ENCODE measurements at regions not wholly inside any gene's neighbourhood (a gene's known extent, or its start where the extent isn't known, plus 50 kb on each side); places are given as distances from the start of the nearest gene placed in this dataset.

DNA sequence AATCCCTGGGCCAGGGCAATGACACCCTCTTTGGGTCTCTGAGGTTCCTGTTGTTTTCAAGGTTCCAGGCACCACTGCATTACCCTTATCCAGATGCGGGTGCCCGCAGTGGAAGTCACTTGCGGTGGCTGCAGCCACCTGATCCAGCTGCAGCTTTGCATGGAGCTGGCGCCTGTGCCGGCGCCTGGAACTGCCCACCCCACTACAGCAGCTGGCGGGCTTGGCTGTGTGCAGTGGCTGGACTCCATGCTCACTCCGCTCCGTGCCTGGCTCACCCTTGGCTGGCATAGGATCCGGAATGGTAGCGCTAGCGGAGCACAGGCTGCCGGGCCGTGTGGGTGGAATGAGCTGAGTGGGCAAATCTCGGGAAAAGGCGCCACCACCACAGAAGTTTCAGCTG, 832.6 kb upstream of the CADM2 start:
- H3K36me3 ChIP-seq (ENCODE audit: control insufficient read depth in 4 of 4, insufficient read depth in 3 of 4, low read depth in 1 of 4, low read length in 3 of 4), result no peaks in the 10 kb centered on the region
- H3K27me3 ChIP-seq (ENCODE audit: control insufficient read depth in 4 of 4, insufficient read depth in 4 of 4, low read length in 3 of 4), result no peaks in the 10 kb centered on the region
- TF ChIP-seq HNF4G (IDR thresholded peaks at IDR 0.05), result no peak
- TF ChIP-seq SP1 (IDR thresholded peaks at IDR 0.05), result no peak
- TF ChIP-seq EGR1 (IDR thresholded peaks at IDR 0.05; ENCODE audit: low read depth in 2 of 2), result no peak
- no peak overlapping the region for H3K27ac ChIP-seq (ENCODE audit: low read depth in 1 of 2, low read length in 2 of 2)
- 93% methylated on average over 16 of the region's 16 CpGs for WGBS
- H3K9ac ChIP-seq (ENCODE audit: low read depth in 1 of 2, low read length in 2 of 2), result no peak overlapping the region
- H3K9me3 ChIP-seq (ENCODE audit: control insufficient read depth in 4 of 4, low read length in 3 of 4), result peaks cover 0 to 6% (median 1%) of the 10 kb centered on the region in 4 donors
- no peaks in the 10 kb centered on the region for H3K4me1 ChIP-seq (ENCODE audit: control insufficient read depth in 4 of 4, insufficient read depth in 4 of 4, low read length in 3 of 4)
- no peak overlapping the region for H3K4me3 ChIP-seq (ENCODE audit: low read depth in 1 of 3, low read length in 3 of 3)
- DNase-seq (ENCODE audit: low spot score), result no peak

DNA sequence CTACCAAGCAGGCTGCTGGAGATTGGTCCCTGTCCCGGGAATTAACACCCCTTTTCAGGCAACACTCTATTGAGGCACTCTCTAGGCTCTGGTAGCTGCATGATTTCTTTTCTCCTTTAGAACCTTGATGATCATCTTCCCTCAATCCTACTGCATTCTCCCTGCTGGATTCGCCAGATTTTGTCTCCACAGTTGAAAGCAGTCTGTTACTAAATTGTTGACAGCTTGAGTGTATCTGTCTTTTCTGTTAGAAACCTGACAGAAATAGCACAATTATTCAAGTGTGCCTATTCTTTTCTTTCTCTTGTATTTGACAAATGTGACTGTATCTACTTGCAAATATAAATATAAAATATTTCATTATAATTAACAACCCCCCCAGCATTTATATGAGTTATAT, 830.8 kb upstream of the CADM2 start:
- H3K27me3 ChIP-seq (ENCODE audit: control insufficient read depth in 4 of 4, insufficient read depth in 4 of 4, low read length in 3 of 4), result no peaks in the 10 kb centered on the region
- no peak for DNase-seq (ENCODE audit: low spot score)
- no peaks in the 10 kb centered on the region for H3K36me3 ChIP-seq (ENCODE audit: control insufficient read depth in 4 of 4, insufficient read depth in 3 of 4, low read depth in 1 of 4, low read length in 3 of 4)
- H3K9ac ChIP-seq (ENCODE audit: low read depth in 1 of 2, low read length in 2 of 2), result no peak overlapping the region
- TF ChIP-seq, protein P1, sequence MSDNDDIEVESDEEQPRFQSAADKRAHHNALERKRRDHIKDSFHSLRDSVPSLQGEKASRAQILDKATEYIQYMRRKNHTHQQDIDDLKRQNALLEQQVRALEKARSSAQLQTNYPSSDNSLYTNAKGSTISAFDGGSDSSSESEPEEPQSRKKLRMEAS (IDR thresholded peaks at IDR 0.05), result no peak
- TF ChIP-seq, protein P2, sequence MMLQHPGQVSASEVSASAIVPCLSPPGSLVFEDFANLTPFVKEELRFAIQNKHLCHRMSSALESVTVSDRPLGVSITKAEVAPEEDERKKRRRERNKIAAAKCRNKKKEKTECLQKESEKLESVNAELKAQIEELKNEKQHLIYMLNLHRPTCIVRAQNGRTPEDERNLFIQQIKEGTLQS (IDR thresholded peaks at IDR 0.05), result no peak
- TF ChIP-seq YY1 (IDR thresholded peaks at IDR 0.05), result no peak
- no peak overlapping the region for H3K27ac ChIP-seq (ENCODE audit: low read depth in 1 of 2, low read length in 2 of 2)
- WGBS, result 60% methylated on average over 2 of the region's 2 CpGs
- H3K4me3 ChIP-seq (ENCODE audit: low read depth in 1 of 3, low read length in 3 of 3), result no peak overlapping the region
- H3K9me3 ChIP-seq (ENCODE audit: control insufficient read depth in 4 of 4, low read length in 3 of 4), result peaks cover 0 to 6% (median 1%) of the 10 kb centered on the region in 4 donors
- H3K4me1 ChIP-seq (ENCODE audit: control insufficient read depth in 4 of 4, insufficient read depth in 4 of 4, low read length in 3 of 4), result no peaks in the 10 kb centered on the region

DNA sequence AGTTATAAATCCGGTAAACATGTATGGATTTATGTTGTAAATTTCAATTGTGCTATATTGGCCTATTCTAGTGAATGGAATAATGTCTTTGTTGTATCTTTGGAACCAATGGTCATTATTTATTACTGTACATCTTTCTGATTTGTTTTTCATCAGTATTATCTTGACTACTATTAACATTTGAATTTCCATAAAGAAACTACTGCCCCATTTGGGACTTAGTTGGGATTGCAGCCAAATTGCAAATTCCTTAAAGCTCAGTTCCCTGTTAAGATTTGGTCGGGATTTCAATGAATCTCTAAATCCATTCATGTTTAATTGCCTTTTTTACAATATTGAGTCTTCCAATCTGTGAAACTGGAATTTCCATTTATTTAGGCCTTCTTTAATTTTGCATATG, 822.4 kb upstream of the CADM2 start:
- DNase-seq (ENCODE audit: low spot score), result no peak
- no peak overlapping the region for H3K9ac ChIP-seq (ENCODE audit: low read depth in 1 of 2, low read length in 2 of 2)
- WGBS, result 60% methylated on average over 2 of the region's 2 CpGs

More for the DNA sequence above, 822.4 kb upstream of the CADM2 start:
- Histone ChIP-seq H3K36me3 (ENCODE audit: control insufficient read depth in 4 of 4, insufficient read depth in 3 of 4, low read depth in 1 of 4, low read length in 3 of 4) (no peaks in the 10 kb centered on the region), H3K27ac (ENCODE audit: low read depth in 1 of 2, low read length in 2 of 2) (no peak overlapping the region), H3K4me3 (ENCODE audit: low read depth in 1 of 3, low read length in 3 of 3) (no peak overlapping the region), H3K9me3 (ENCODE audit: control insufficient read depth in 4 of 4, low read length in 3 of 4) (no peaks in the 10 kb centered on the region), H3K27me3 (ENCODE audit: control insufficient read depth in 4 of 4, insufficient read depth in 4 of 4, low read length in 3 of 4) (no peaks in the 10 kb centered on the region), H3K4me1 (ENCODE audit: control insufficient read depth in 4 of 4, insufficient read depth in 4 of 4, low read length in 3 of 4) (no peaks in the 10 kb centered on the region)
- TF ChIP-seq, protein P3, sequence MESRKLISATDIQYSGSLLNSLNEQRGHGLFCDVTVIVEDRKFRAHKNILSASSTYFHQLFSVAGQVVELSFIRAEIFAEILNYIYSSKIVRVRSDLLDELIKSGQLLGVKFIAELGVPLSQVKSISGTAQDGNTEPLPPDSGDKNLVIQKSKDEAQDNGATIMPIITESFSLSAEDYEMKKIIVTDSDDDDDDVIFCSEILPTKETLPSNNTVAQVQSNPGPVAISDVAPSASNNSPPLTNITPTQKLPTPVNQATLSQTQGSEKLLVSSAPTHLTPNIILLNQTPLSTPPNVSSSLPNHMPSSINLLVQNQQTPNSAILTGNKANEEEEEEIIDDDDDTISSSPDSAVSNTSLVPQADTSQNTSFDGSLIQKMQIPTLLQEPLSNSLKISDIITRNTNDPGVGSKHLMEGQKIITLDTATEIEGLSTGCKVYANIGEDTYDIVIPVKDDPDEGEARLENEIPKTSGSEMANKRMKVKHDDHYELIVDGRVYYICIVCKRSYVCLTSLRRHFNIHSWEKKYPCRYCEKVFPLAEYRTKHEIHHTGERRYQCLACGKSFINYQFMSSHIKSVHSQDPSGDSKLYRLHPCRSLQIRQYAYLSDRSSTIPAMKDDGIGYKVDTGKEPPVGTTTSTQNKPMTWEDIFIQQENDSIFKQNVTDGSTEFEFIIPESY (IDR thresholded peaks at IDR 0.05), result no peak
- TF ChIP-seq, protein P2 (IDR thresholded peaks at IDR 0.05), result no peak
- TF ChIP-seq, protein P1 (IDR thresholded peaks at IDR 0.05), result no peak
- TF ChIP-seq RXRA (IDR thresholded peaks at IDR 0.05) (no peak), EGR1 (IDR thresholded peaks at IDR 0.05; ENCODE audit: low read depth in 2 of 2) (no peak), FOXA2 (IDR thresholded peaks at IDR 0.05) (no peak), YY1 (IDR thresholded peaks at IDR 0.05) (no peak), GABPA (IDR thresholded peaks at IDR 0.05 in 1 of 2, conservative IDR thresholded peaks at IDR 0.05 in 1 of 2) (no peak), RAD21 (IDR thresholded peaks at IDR 0.05) (no peak)
- TF ChIP-seq, protein P4, sequence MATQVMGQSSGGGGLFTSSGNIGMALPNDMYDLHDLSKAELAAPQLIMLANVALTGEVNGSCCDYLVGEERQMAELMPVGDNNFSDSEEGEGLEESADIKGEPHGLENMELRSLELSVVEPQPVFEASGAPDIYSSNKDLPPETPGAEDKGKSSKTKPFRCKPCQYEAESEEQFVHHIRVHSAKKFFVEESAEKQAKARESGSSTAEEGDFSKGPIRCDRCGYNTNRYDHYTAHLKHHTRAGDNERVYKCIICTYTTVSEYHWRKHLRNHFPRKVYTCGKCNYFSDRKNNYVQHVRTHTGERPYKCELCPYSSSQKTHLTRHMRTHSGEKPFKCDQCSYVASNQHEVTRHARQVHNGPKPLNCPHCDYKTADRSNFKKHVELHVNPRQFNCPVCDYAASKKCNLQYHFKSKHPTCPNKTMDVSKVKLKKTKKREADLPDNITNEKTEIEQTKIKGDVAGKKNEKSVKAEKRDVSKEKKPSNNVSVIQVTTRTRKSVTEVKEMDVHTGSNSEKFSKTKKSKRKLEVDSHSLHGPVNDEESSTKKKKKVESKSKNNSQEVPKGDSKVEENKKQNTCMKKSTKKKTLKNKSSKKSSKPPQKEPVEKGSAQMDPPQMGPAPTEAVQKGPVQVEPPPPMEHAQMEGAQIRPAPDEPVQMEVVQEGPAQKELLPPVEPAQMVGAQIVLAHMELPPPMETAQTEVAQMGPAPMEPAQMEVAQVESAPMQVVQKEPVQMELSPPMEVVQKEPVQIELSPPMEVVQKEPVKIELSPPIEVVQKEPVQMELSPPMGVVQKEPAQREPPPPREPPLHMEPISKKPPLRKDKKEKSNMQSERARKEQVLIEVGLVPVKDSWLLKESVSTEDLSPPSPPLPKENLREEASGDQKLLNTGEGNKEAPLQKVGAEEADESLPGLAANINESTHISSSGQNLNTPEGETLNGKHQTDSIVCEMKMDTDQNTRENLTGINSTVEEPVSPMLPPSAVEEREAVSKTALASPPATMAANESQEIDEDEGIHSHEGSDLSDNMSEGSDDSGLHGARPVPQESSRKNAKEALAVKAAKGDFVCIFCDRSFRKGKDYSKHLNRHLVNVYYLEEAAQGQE (IDR thresholded peaks at IDR 0.05), result no peak

All from liver (tissue), 7 donors.